ENCODE measurements at regions not wholly inside any gene's neighbourhood (a gene's known extent, or its start where the extent isn't known, plus 50 kb on each side); places are given as distances from the start of the nearest gene placed in this dataset.

GRCh38 chr2:22990246-22990645 lies 394.7 kb upstream of the KLHL29 start:
- no peak overlapping the region for H3K4me3 ChIP-seq (ENCODE audit: low read length)
- DNase-seq (ENCODE audit: low read depth), result no peak
- no peak for TF ChIP-seq CTCF (conservative IDR thresholded peaks at IDR 0.05; ENCODE audit: low read length)

GRCh38 chr2:22991844-22992243 lies 393.1 kb upstream of the KLHL29 start:
- H3K4me3 ChIP-seq (ENCODE audit: low read length), result no peak overlapping the region
- no peak for DNase-seq (ENCODE audit: low read depth)
- TF ChIP-seq CTCF (conservative IDR thresholded peaks at IDR 0.05; ENCODE audit: low read length), result no peak

GRCh38 chr2:22992441-22992840 lies 392.5 kb upstream of the KLHL29 start:
- no peak overlapping the region for H3K4me3 ChIP-seq (ENCODE audit: low read length)
- no peak for TF ChIP-seq CTCF (conservative IDR thresholded peaks at IDR 0.05; ENCODE audit: low read length)
- no peak for DNase-seq (ENCODE audit: low read depth)

- TF ChIP-seq CTCF (conservative IDR thresholded peaks at IDR 0.05; ENCODE audit: low read length), result no peak
- no peak for DNase-seq (ENCODE audit: low read depth)
- H3K4me3 ChIP-seq (ENCODE audit: low read length), result no peak overlapping the region
Measured at GRCh38 chr2:22993250-22993649, 391.7 kb upstream of the KLHL29 start.

GRCh38 chr2:22995576-22995975 lies 389.4 kb upstream of the KLHL29 start:
- H3K4me3 ChIP-seq (ENCODE audit: low read length), result no peak overlapping the region
- no peak for DNase-seq (ENCODE audit: low read depth)
- no peak for TF ChIP-seq CTCF (conservative IDR thresholded peaks at IDR 0.05; ENCODE audit: low read length)

- TF ChIP-seq CTCF (conservative IDR thresholded peaks at IDR 0.05; ENCODE audit: low read length), result no peak
- no peak overlapping the region for H3K4me3 ChIP-seq (ENCODE audit: low read length)
- no peak for DNase-seq (ENCODE audit: low read depth)
Measured at GRCh38 chr2:22996911-22997310, 388.1 kb upstream of the KLHL29 start.

GRCh38 chr2:22998359-22998758 lies 386.6 kb upstream of the KLHL29 start:
- no peak for TF ChIP-seq CTCF (conservative IDR thresholded peaks at IDR 0.05; ENCODE audit: low read length)
- no peak overlapping the region for H3K4me3 ChIP-seq (ENCODE audit: low read length)
- DNase-seq (ENCODE audit: low read depth), result no peak

Measured in AG10803 (cell line).